ENCODE measurements at regions not wholly inside any gene's neighbourhood (a gene's known extent, or its start where the extent isn't known, plus 50 kb on each side); places are given as distances from the start of the nearest gene placed in this dataset.

GRCh38 chr4:110877778-110878370 is 255.0 kb upstream of the PITX2 start:
- intact Hi-C loops (cut with DNase I): no loop called here
- DNase-seq (no peak), FAIRE-seq (no peak)
- Histone ChIP-seq H3K27me3 (ENCODE audit: control insufficient read depth, insufficient read depth, low read length) (no peaks in the 10 kb centered on the region), H3K36me3 (ENCODE audit: control insufficient read depth in 2 of 3, insufficient read depth in 3 of 3, low read length in 3 of 3) (no peaks in the 10 kb centered on the region), H3K4me3 (ENCODE audit: low read length in 3 of 3) (no peak overlapping the region), H3K9ac (ENCODE audit: low read length in 3 of 3) (no peak overlapping the region), H3K4me1 (ENCODE audit: control insufficient read depth in 2 of 3, insufficient read depth in 2 of 3, low read depth in 1 of 3, low read length in 3 of 3) (no peaks in the 10 kb centered on the region), H3K27ac (ENCODE audit: low read depth in 2 of 2, low read length in 2 of 2) (no peak overlapping the region), H3K9me3 (ENCODE audit: control insufficient read depth in 2 of 3, insufficient read depth in 1 of 3, low read length in 3 of 3) (no peaks in the 10 kb centered on the region)
- TF ChIP-seq CTCF (IDR thresholded peaks at IDR 0.05; ENCODE audit: borderline replicate concordance, extremely low read depth, insufficient read depth): no peak

- no peak for TF ChIP-seq CTCF (IDR thresholded peaks at IDR 0.05; ENCODE audit: borderline replicate concordance, extremely low read depth, insufficient read depth)
- DNase-seq (no peak), FAIRE-seq (no peak)
- intact Hi-C loops (cut with DNase I): no loop called here
- Histone ChIP-seq H3K36me3 (ENCODE audit: control insufficient read depth in 2 of 3, insufficient read depth in 3 of 3, low read length in 3 of 3) (no peaks in the 10 kb centered on the region), H3K27ac (ENCODE audit: low read depth in 2 of 2, low read length in 2 of 2) (no peak overlapping the region), H3K9me3 (ENCODE audit: control insufficient read depth in 2 of 3, insufficient read depth in 1 of 3, low read length in 3 of 3) (no peaks in the 10 kb centered on the region), H3K9ac (ENCODE audit: low read length in 3 of 3) (no peak overlapping the region), H3K4me1 (ENCODE audit: control insufficient read depth in 2 of 3, insufficient read depth in 2 of 3, low read depth in 1 of 3, low read length in 3 of 3) (no peaks in the 10 kb centered on the region), H3K27me3 (ENCODE audit: control insufficient read depth, insufficient read depth, low read length) (no peaks in the 10 kb centered on the region), H3K4me3 (ENCODE audit: low read length in 3 of 3) (no peak overlapping the region)
Measured at GRCh38 chr4:110878413-110878812, 255.5 kb upstream of the PITX2 start.

GRCh38 chr4:110878956-110879355 is 256.1 kb upstream of the PITX2 start:
- intact Hi-C loops (cut with DNase I): no loop called here
- Histone ChIP-seq H3K4me1 (ENCODE audit: control insufficient read depth in 2 of 3, insufficient read depth in 2 of 3, low read depth in 1 of 3, low read length in 3 of 3) (no peaks in the 10 kb centered on the region), H3K27me3 (ENCODE audit: control insufficient read depth, insufficient read depth, low read length) (no peaks in the 10 kb centered on the region), H3K9me3 (ENCODE audit: control insufficient read depth in 2 of 3, insufficient read depth in 1 of 3, low read length in 3 of 3) (no peaks in the 10 kb centered on the region), H3K36me3 (ENCODE audit: control insufficient read depth in 2 of 3, insufficient read depth in 3 of 3, low read length in 3 of 3) (no peaks in the 10 kb centered on the region), H3K27ac (ENCODE audit: low read depth in 2 of 2, low read length in 2 of 2) (no peak overlapping the region), H3K4me3 (ENCODE audit: low read length in 3 of 3) (no peak overlapping the region), H3K9ac (ENCODE audit: low read length in 3 of 3) (no peak overlapping the region)
- no peak for TF ChIP-seq CTCF (IDR thresholded peaks at IDR 0.05; ENCODE audit: borderline replicate concordance, extremely low read depth, insufficient read depth)
- DNase-seq: no peak
- FAIRE-seq: no peak

- Histone ChIP-seq H3K4me3 (ENCODE audit: low read length in 3 of 3) (no peak overlapping the region), H3K9ac (ENCODE audit: low read length in 3 of 3) (no peak overlapping the region), H3K27ac (ENCODE audit: low read depth in 2 of 2, low read length in 2 of 2) (no peak overlapping the region), H3K36me3 (ENCODE audit: control insufficient read depth in 2 of 3, insufficient read depth in 3 of 3, low read length in 3 of 3) (no peaks in the 10 kb centered on the region), H3K27me3 (ENCODE audit: control insufficient read depth, insufficient read depth, low read length) (no peaks in the 10 kb centered on the region), H3K4me1 (ENCODE audit: control insufficient read depth in 2 of 3, insufficient read depth in 2 of 3, low read depth in 1 of 3, low read length in 3 of 3) (no peaks in the 10 kb centered on the region), H3K9me3 (ENCODE audit: control insufficient read depth in 2 of 3, insufficient read depth in 1 of 3, low read length in 3 of 3) (no peaks in the 10 kb centered on the region)
- FAIRE-seq (no peak), DNase-seq (no peak)
- intact Hi-C loops (cut with DNase I): no loop called here
- TF ChIP-seq CTCF (IDR thresholded peaks at IDR 0.05; ENCODE audit: borderline replicate concordance, extremely low read depth, insufficient read depth): no peak
Measured at GRCh38 chr4:110886270-110886669, 263.4 kb upstream of the PITX2 start.
